GM19372 (cell line): ENCODE measurements at regions not wholly inside any gene's neighbourhood (a gene's known extent, or its start where the extent isn't known, plus 50 kb on each side); places are given as distances from the start of the nearest gene placed in this dataset.

Experiments used
- ATAC-seq: cut with Tn5 transposase; IDR thresholded peaks from one replicate; pipeline ENCODE4 v1.9.1; 2021; ENCODE audit warnings: mild to moderate bottlenecking, low read depth, moderate library complexity; ENCODE audit not compliant: unreplicated experiment

GRCh38 chr6:12575961-12576360 lies 140.6 kb upstream of the PHACTR1 start:
- ATAC-seq: no peak

GRCh38 chr6:12576389-12576788 lies 140.2 kb upstream of the PHACTR1 start:
- no peak for ATAC-seq

- no peak for ATAC-seq
Measured at GRCh38 chr6:12577124-12577850, 139.3 kb upstream of the PHACTR1 start.

DNA sequence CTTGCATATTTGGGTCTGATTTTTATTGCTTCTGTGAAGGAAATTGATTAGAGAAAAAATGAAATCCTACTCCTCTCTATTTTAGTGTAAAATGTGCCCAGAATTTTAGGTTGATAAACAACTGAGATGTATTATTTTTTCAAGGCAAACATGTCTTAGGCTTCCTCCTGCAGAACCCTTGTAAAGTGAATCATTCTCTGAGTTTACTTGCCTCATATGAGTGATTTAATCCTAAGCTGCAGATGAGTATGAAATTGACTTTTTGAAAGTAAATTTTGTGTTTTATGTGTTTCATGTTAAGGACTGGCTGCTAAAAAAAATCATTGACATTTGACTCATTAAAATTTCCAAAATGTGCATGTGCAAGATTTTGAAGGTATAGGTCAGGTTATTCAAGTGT lies 138.5 kb upstream of the PHACTR1 start:
- no peak for ATAC-seq

- no peak for ATAC-seq
Measured at GRCh38 chr6:12578751-12579150, 137.8 kb upstream of the PHACTR1 start.

DNA sequence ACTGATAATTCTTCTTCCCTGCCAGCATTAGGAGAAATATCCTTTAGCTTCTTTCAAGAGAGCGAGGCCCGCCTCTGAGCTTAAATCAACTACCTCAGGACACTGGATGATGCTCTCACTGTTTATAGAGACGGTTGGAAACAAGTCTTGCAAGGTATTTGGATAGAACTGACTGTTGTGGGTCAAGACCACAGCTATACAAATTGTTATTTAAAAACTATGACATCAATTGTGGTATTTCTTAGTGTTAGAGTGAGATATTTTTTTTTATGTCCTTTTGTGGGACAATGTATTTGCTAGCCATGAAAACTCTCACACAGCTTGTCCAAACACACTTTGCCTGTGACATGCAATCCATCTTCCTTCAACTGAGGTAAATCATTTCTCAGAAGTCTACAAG lies 136.3 kb upstream of the PHACTR1 start:
- no peak for ATAC-seq

DNA sequence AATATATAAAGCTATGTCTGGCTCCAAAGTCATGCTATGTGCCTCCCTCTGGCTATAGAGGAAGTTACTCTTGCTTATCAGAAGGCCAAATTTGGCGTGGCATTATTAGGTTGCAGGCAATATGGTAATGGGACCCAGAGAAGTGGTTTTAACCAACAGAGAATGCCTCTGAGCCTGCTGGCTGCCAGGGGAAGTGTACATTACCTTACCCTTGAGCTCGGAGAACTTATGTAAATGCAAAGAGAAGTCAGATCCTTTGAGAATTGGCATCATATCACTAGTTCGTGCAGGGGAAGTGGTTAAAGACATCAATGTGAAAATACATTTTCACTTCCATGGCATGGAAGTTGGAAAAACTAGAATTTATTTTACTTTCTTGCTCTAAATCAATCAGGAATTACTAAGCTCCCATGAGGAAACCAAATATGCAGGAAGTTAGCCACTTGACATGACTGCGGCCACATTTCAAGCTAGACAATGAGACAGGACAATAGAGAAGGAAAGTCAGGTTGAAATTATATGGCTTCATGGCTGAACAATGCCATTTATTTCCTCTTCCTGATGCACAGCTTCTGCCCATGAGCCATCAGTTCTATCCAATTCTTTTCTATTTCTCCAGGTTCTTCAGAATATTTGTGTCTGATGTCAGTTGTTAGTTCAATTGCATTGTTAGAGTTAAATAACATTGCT lies 134.0 kb upstream of the PHACTR1 start:
- ATAC-seq: no peak

DNA sequence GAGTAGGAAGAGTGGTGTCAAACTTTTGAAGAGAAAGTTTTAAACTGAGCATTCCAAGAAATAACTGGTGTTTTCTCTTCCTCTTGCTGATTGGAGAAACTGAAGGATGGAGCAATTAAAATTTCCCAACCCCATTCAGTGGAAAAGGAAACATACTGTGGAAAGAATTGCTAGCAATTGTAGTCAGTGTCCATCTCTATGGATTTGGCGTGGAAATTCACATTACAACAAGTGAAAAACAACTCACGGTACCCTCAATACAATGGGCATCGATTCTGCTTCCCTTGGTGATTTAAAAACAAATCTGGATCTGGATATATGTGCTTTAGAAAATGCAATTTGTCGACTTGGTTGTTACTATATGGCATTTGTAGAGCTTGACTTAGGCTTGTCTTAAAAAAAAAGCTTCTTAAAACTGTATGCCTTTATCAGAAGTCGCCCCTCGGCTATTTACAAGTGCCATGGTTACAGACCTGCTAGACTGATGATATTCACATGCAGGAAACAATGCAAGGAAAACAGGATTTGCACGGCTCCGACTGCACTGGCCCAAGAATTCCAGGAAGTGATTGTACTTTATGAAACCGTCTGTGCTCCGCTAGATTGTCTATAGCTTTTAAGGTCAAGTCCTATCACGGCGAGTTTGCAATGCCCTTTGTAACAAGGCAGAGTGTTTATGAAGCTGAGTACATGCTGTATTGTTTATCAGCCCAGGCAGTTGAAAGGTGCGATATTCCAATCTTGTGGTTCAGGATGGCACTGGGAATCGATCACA lies 131.7 kb upstream of the PHACTR1 start:
- ATAC-seq: no peak

DNA sequence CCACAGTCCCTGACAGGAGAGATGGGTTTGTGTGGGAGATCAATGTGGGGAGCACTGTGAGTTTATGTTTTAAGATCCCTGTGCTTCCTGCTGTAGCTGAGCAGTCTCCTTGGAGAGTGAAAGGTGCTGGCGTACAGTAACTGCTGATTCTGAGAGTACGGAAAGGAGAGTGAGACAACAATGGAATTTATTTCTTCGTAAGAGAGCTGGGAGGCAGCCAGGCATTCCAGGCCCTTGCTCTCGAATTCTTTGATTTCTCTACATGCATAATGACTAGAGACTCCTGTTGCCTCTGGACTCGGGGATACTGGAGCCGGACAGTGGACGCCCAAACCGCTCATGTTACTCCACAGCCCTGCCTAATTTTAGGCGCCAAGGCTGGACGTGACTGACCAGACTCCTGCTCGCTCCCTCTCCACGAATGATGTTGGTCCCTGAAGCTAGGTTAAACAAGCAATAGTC lies 131.0 kb upstream of the PHACTR1 start:
- no peak for ATAC-seq

GRCh38 chr6:12586721-12587480 lies 129.7 kb upstream of the PHACTR1 start:
- no peak for ATAC-seq

DNA sequence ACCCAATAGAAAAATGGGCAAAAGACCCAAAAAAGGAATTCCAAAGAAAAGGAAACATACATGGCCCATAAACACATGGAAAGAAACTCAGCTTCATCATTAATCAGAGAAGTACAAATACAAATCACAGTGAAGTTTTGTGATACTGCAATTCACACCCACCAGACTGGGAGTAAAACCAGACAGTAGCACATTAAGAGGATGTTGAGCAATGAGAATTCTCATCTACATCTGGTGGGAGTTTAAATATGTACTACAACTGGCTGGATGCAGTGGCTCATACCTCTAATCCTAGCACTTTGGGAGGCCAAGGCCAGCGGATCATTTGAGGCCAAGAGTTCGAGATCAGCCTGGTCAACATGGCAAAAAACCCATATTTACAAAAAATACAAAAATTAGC lies 125.7 kb upstream of the PHACTR1 start:
- ATAC-seq: no peak

- ATAC-seq: no peak
Measured at GRCh38 chr6:12592634-12593033, 123.9 kb upstream of the PHACTR1 start.

DNA sequence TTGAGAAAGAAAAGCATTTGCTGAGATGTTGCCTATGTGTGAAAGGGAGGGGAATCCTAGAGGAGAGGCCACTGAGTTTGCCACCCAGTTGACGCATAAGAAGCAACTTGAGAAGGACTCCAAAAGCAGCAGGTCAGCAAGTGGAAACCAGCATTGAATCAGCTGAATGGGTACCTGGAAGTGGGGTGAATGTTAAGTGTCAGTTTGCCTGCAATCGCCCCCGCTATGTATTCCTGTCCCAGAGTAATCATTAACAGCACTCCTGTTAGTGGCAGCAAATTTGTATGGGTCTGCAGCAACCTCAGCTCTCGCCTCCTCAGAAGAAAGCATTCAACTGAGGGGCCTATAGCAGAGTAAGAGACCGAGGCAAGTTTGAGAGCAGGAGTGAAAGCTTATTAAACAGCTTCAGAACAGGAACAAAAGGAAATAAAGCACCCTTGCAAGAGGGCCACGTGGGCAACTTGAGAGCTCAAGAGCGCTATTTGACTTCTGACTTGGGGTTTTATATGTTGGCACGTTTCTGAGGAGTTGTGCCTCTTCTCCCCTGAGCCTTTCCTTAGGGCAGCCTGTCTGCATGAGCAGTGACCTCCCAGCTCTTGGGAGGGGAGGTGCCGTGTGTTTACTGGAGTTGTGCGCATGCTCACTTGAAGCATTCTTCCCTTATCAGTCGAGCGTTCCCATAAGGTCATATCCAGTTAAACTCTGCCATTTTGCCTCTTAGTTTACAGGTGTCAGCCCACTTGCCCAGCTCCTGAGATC lies 122.6 kb upstream of the PHACTR1 start:
- ATAC-seq: no peak

GRCh38 chr6:12594530-12594893 lies 122.1 kb upstream of the PHACTR1 start:
- ATAC-seq: no peak

DNA sequence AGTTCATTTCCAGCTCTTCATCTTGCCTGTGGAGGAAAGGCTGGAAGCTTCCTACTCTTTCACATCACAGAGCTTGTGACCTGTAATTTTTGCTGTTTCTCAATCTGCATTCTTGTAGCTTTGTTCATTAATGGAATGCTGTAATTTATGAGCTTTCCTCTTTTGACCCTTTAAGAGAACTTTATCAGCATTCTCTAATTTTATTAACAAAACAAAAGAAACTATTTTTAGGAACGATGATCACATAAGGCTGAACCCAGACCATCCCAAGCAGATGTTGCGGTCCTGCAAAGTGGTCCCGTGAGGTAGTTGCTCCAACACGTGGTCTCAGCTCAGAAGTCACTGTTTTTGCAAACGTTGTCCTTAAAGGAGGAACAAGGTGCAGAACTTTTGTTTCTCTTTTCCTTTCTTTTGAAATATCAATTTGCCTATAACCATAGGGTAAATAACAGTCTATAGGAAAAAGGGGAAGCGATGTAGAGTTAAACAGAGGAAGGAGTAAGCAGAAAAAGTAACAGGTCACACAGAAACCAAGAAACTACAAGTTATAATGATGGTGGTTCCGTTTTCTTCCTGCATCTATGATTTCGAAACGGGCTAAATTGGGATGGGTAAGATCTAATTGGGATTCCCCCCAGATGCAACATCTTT lies 121.3 kb upstream of the PHACTR1 start:
- ATAC-seq: no peak

DNA sequence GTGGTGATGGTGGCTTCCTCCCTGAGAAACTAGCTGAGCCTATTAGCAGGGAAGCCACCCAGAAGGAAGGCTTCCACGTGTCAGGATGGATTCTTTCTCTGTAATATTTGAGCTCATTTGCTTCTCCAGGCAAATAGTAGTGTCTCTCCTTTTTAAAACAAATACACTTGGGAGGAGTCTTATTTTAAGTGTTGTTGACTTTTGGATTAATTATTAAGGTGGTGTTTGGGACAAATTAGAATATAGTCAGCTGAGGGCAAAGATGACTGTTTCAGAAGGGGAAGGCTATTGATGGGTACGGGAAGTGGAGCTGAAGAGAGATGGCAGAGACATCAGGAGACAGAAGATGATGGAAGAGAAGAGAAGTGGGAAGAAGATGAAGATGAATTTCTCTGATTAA lies 119.8 kb upstream of the PHACTR1 start:
- ATAC-seq: no peak

DNA sequence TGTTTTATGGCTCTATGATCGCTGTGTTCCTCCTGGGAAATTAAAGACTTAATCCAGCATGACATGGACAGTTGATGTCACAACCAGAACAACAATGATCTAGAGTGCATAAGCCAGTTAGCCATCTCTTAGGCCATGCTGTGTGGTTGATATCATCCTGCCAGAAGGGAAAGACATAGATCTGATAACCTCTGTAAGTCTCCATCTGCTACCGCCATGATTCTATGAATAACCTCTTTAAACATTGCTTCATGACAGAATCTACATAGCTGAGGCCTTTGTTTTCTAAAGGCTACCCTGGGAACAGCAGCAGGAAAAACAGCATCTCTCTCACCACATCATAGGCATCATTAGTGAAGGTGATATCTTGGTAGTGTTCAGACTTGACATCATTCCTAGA lies 117.6 kb upstream of the PHACTR1 start:
- no peak for ATAC-seq

GRCh38 chr6:12601881-12602280 lies 114.7 kb upstream of the PHACTR1 start:
- no peak for ATAC-seq

DNA sequence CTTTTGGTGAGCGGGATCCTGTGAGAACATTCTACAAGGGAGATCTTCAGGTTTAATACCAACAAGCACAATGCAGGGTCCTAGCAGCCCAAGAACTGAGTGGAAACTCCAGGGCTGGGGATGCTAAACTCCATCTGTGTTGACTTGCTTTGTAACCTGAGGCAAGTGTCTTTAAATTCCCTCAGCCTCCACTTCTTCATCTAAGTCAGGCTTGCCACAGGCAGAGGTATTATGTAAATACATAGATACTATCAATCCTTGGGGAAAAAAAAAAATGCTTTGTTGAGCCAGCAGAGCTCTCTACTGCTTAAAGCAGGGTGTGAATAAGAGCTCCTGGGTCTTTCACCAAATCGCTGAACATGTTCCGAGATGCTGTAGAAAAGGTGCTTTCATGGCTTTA lies 114.2 kb upstream of the PHACTR1 start:
- no peak for ATAC-seq
